Epithelial cell of proximal tubule (primary cell): ENCODE measurements at regions not wholly inside any gene's neighbourhood (a gene's known extent, or its start where the extent isn't known, plus 50 kb on each side); places are given as distances from the start of the nearest gene placed in this dataset.

ENCODE experiments used
- DNase-seq: peaks from one replicate; pipeline ENCODE4 v3.0.0-alpha.2; 2011; ENCODE audit warnings: low read depth
- H3K4me3 ChIP-seq: 2 replicates; pipeline ENCODE4 v1.5.1; 2011; ENCODE audit warnings: low read depth, mild to moderate bottlenecking, low read length
- TF ChIP-seq, protein P1 (sequence below): conservative IDR thresholded peaks from 2 replicates; pipeline ENCODE4 v1.5.1; 2012; ENCODE audit warnings: low read depth, mild to moderate bottlenecking, low read length

DNA sequence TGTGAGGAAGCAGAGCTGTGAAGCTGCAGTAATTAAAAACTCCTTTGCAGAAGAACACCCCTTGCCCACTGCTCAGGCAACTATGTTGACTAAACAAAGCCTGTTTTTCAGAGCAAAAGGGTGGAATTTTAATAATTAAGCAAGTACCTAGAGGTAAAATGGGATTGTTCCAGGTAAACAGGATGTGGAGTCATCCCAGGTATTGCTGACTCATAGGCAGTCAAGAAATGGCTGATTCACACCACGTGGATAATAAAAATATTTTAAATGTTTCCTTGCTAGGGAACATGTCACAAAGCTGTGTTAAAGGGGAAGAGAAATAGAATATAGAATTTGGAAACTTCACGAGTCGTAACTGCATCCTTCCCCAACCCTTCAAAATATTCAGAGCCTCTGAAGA, 491.8 kb downstream of the BTBD3 start:
- H3K4me3 ChIP-seq: no peak overlapping the region
- TF ChIP-seq, protein P1, sequence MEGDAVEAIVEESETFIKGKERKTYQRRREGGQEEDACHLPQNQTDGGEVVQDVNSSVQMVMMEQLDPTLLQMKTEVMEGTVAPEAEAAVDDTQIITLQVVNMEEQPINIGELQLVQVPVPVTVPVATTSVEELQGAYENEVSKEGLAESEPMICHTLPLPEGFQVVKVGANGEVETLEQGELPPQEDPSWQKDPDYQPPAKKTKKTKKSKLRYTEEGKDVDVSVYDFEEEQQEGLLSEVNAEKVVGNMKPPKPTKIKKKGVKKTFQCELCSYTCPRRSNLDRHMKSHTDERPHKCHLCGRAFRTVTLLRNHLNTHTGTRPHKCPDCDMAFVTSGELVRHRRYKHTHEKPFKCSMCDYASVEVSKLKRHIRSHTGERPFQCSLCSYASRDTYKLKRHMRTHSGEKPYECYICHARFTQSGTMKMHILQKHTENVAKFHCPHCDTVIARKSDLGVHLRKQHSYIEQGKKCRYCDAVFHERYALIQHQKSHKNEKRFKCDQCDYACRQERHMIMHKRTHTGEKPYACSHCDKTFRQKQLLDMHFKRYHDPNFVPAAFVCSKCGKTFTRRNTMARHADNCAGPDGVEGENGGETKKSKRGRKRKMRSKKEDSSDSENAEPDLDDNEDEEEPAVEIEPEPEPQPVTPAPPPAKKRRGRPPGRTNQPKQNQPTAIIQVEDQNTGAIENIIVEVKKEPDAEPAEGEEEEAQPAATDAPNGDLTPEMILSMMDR: no peak
- no peak for DNase-seq

DNA sequence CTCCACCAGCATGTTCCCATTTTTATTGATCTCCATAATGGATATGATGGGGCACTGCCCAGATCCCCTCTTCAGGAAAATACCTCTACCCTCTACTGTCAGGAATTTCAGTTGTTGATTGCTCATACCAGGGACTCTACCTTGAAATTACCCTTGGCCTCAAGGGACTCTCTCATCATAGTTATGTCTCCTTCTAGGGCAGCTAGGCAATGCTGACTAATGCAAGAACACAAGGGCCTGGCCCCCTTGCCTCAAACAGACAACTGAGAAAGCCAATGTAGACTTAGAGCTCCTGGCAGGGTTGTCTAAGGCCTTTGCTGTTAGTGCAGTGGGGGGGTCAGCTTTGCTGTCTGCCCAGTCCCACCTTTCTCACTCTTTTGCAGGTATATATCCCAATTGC, 493.1 kb downstream of the BTBD3 start:
- no peak for DNase-seq
- no peak overlapping the region for H3K4me3 ChIP-seq
- TF ChIP-seq, protein P1: no peak

DNA sequence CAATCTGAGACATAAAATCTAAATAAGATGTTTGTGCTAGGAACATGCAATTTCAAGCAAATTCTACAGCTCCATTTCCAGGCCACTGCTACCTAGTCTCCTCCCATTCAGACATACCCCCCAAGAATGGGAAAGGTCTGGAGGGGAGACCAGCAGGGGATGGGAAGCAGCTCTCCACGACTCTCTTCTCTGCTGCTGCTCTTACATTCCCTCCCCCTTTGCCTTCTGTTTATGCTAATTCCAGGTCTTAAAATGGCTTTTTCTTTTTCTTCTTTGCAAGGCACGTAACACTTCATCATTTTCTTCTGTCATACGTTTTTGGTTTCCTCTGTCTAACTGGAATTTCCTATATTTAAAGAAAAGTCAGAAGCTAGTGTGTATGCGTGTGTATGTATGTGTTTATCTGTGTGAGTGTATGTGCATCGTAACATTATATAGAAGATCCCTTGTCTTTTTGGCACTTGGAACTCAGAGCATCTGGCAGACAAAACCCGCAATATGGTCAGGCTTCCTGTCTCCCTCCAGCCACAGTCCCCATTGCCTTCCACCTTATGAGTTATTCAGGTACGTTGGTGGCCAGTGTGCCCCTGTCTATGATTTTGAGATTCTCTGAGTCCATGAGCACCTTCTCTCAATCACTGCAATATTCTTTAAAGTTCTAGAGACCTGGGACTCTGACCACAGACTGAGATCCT, 493.7 kb downstream of the BTBD3 start:
- DNase-seq: no peak
- H3K4me3 ChIP-seq: no peak overlapping the region
- TF ChIP-seq, protein P1: no peak

DNA sequence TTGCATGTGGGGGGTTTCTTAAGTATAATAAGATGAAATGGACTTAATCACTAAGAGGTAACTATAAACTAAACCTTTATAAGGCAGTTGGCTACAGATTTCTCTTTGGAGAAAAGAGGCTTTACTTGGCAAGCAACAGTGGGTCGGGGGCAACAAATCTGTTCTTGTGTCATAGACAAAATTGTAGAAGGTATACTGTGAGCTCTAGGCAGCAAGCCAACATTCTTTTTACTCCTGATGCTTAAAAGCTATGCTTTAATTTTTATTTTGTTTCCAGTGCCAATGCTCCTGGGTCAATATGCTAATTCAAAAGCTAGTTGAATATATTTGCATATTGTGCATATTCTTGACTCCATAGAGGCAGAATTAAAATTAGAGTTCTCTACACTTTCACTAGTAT, 495.4 kb downstream of the BTBD3 start:
- H3K4me3 ChIP-seq: no peak overlapping the region
- TF ChIP-seq, protein P1: no peak
- DNase-seq: no peak

DNA sequence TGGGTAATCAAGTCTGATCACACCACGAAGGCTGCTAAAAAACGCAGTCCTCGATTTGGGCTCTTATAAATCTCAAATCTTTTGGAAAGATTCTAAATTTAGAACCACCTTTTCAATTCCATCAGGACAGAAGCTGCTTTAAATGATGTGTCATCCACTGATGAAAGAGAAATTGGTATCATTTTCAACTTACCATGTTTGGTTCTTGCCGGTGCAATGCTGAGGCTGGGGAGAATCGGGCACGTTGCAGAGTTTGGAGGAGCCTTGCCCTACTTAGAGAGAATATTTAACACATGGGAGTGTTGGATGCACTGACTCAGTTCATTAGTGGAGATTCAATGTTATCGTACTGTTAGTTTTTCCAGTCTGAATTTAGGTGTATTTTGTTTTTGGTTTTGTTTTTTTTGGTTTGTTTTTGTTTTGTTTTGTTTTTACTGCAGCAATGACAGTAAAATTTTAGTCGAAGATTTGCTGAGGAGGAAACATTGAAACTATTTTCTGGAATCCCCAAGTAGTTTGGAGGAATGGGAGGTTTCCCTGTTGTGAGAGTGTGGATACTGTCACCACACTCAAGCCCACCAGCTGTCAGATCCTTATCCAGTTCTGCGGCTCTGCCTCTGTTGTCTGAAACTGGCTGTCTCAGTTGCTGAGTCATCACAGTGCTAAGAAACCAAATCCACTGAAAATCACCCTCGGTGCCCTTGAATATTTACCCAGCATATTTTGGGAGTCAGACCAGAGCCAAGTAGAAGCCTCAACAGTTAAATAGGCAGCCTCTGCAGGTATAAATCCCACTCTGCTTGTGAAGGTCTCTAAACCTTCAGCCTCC, 497.0 kb downstream of the BTBD3 start:
- H3K4me3 ChIP-seq: no peak overlapping the region
- TF ChIP-seq, protein P1: no peak
- DNase-seq: no peak

DNA sequence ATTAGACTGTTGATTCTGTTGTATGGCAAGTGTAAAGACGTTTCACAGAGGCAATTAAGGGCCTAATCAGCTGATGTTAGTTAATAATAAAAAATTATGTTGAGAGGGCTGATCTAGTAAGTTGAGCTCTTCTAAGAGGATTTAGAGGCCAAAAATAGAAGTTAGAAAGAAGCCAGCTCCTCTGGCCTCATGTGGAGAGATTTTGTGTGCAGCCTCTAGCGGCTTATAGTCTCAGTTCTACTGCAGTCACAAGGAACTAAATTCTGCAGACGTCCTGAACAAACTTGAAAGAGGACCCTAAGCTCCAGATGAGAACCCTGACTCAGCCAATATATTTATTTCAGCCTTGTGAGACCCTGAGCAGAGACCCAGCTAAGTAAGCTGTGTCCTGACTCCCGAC, 498.6 kb downstream of the BTBD3 start:
- TF ChIP-seq, protein P1: no peak
- no peak overlapping the region for H3K4me3 ChIP-seq
- no peak for DNase-seq
